MM.1S (cell line): ENCODE measurements at regions not wholly inside any gene's neighbourhood (a gene's known extent, or its start where the extent isn't known, plus 50 kb on each side); places are given as distances from the start of the nearest gene placed in this dataset.

Experiments used
- DNase-seq: peaks from one replicate; pipeline ENCODE4 v3.0.0-alpha.2; 2015
- H2AFZ ChIP-seq: fragments of 300-600 bp; sonication (generic); 2 replicates; pipeline ENCODE4 v1.6.0; 2016; ENCODE audit warnings: antibody characterized with exemption, low read length
- H3F3A ChIP-seq: fragments of 300-600 bp; sonication (generic); 2 replicates; pipeline ENCODE4 v1.6.1; 2016; ENCODE audit warnings: mild to moderate bottlenecking, antibody characterized with exemption, low read length, moderate library complexity, mixed read lengths; ENCODE audit not compliant: insufficient read depth
- H3K27ac ChIP-seq: fragments of 300-600 bp; sonication (generic); 2 replicates; pipeline ENCODE4 v1.5.1; 2016; ENCODE audit warnings: mild to moderate bottlenecking, low read length
- H3K27me3 ChIP-seq: fragments of 300-600 bp; sonication (generic); replicated peaks from 2 replicates; pipeline ENCODE4 v1.6.0; 2016; ENCODE audit warnings: low read length; ENCODE audit not compliant: insufficient read depth
- H3K36me3 ChIP-seq: fragments of 300-600 bp; sonication (generic); replicated peaks from 2 replicates; pipeline ENCODE4 v1.6.1; 2016; ENCODE audit warnings: mild to moderate bottlenecking, low read length, mixed read lengths; ENCODE audit not compliant: insufficient read depth
- H3K4me1 ChIP-seq: fragments of 300-600 bp; sonication (generic); 2 replicates; pipeline ENCODE4 v1.6.1; 2016; ENCODE audit warnings: low read length, mixed read lengths
- H3K4me2 ChIP-seq: fragments of 300-600 bp; sonication (generic); 2 replicates; pipeline ENCODE4 v1.6.0; 2016; ENCODE audit warnings: low read depth, low read length
- H3K4me3 ChIP-seq: fragments of 300-600 bp; sonication (generic); 2 replicates; pipeline ENCODE4 v1.5.1; 2016; ENCODE audit warnings: low read length, mixed read lengths
- H3K79me2 ChIP-seq: fragments of 300-600 bp; sonication (generic); 2 replicates; pipeline ENCODE4 v1.6.1; 2016; ENCODE audit warnings: mixed run types, low read length, mixed read lengths
- H3K9ac ChIP-seq: fragments of 300-600 bp; sonication (generic); 2 replicates; pipeline ENCODE4 v1.6.1; 2016; ENCODE audit warnings: low read length, mixed read lengths
- H3K9me2 ChIP-seq: fragments of 300-600 bp; sonication (generic); replicated peaks from 2 replicates; pipeline ENCODE4 v1.6.1; 2016; ENCODE audit warnings: mild to moderate bottlenecking, low read length, mixed read lengths; ENCODE audit not compliant: insufficient read depth
- H3K9me3 ChIP-seq: fragments of 300-600 bp; sonication (generic); replicated peaks from 2 replicates; pipeline ENCODE4 v1.6.1; 2016; ENCODE audit warnings: mild to moderate bottlenecking, low read length, mixed read lengths; ENCODE audit not compliant: insufficient read depth
- H4K20me1 ChIP-seq: fragments of 300-600 bp; sonication (generic); 2 replicates; pipeline ENCODE4 v1.6.1; 2016; ENCODE audit warnings: mild to moderate bottlenecking, low read length, moderate library complexity, mixed read lengths; ENCODE audit not compliant: insufficient read depth
- EZH2 ChIP-seq: fragments of 300-600 bp; sonication (generic); optimal IDR thresholded peaks from 2 replicates; pipeline ENCODE3; 2017; ENCODE audit warnings: low read depth, mild to moderate bottlenecking, antibody characterized with exemption, low read length, mixed read lengths
- EZH2phosphoT487 ChIP-seq: fragments of 300-600 bp; sonication (generic); IDR thresholded peaks from 2 replicates; pipeline ENCODE4 v1.6.1; 2018; ENCODE audit warnings: antibody characterized with exemption, low read length
- TF ChIP-seq, protein P1 (sequence below): fragments of 300-600 bp; sonication (generic); IDR thresholded peaks from 2 replicates; pipeline ENCODE4 v1.5.1; 2016; ENCODE audit warnings: antibody characterized with exemption, low read length, mixed read lengths

DNA sequence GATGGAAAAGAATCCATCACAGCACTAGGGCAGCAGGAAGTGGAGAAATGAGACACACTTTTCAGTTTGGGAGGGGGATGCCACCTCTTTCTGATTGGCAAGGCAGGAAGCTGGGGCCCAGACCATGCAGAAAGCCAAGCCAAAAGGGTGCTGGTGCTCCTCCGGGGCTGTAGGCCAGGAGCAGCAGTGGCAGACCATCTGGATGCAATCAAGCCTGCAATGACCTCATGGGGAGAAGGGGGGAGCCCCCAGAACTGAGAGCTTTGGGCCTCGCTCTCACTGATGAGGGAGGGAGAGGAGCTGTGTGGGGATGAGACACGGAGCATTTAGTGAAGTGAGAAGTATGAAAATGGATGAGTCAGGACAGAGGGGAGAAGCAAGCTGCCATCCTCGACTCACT is 141.3 kb upstream of the NALF2 start:
- no peak overlapping the region for H3K4me2 ChIP-seq
- no peaks in the 10 kb centered on the region for H3K79me2 ChIP-seq
- DNase-seq = no peak
- TF ChIP-seq EZH2phosphoT487 = no peak
- no peak for TF ChIP-seq EZH2
- TF ChIP-seq, protein P1, sequence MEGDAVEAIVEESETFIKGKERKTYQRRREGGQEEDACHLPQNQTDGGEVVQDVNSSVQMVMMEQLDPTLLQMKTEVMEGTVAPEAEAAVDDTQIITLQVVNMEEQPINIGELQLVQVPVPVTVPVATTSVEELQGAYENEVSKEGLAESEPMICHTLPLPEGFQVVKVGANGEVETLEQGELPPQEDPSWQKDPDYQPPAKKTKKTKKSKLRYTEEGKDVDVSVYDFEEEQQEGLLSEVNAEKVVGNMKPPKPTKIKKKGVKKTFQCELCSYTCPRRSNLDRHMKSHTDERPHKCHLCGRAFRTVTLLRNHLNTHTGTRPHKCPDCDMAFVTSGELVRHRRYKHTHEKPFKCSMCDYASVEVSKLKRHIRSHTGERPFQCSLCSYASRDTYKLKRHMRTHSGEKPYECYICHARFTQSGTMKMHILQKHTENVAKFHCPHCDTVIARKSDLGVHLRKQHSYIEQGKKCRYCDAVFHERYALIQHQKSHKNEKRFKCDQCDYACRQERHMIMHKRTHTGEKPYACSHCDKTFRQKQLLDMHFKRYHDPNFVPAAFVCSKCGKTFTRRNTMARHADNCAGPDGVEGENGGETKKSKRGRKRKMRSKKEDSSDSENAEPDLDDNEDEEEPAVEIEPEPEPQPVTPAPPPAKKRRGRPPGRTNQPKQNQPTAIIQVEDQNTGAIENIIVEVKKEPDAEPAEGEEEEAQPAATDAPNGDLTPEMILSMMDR = no peak
- H3F3A ChIP-seq = no peaks in the 10 kb centered on the region
- no peaks in the 10 kb centered on the region for H4K20me1 ChIP-seq
- H3K9ac ChIP-seq = no peak overlapping the region
- no peak overlapping the region for H2AFZ ChIP-seq
- H3K27ac ChIP-seq = no peak overlapping the region
- no peaks in the 10 kb centered on the region for H3K9me3 ChIP-seq
- H3K4me1 ChIP-seq = no peaks in the 10 kb centered on the region
- no peaks in the 10 kb centered on the region for H3K36me3 ChIP-seq
- H3K4me3 ChIP-seq = no peak overlapping the region
- no peaks in the 10 kb centered on the region for H3K9me2 ChIP-seq
- H3K27me3 ChIP-seq = no peaks in the 10 kb centered on the region

DNA sequence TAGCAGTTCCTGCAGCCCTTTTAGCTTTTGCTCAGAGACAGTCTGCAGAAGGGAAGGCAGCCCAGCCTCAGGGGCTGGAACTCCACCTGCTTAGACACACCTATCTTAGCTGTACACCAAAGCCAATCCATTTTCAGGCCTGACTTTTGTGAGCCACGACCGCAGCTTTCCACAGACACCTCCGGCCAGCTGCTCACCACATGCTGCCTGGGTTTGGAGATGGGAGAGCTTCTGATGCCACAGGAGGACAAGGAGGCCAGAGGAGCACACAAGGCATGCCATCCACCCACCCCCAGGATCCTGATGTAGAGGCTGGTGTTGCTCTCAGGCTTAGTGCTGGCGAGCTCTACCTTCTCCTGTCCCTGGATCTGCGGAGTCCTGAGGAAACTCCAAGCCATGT is 141.8 kb upstream of the NALF2 start:
- Histone ChIP-seq H3K27me3 (no peaks in the 10 kb centered on the region), H3K4me2 (no peak overlapping the region), H3K27ac (no peak overlapping the region), H3K9me3 (no peaks in the 10 kb centered on the region), H3K9ac (no peak overlapping the region), H3F3A (no peaks in the 10 kb centered on the region), H3K9me2 (no peaks in the 10 kb centered on the region), H2AFZ (no peak overlapping the region), H3K4me1 (no peaks in the 10 kb centered on the region), H3K36me3 (no peaks in the 10 kb centered on the region), H3K4me3 (no peak overlapping the region), H4K20me1 (no peaks in the 10 kb centered on the region), H3K79me2 (no peaks in the 10 kb centered on the region)
- TF ChIP-seq EZH2 = no peak
- TF ChIP-seq, protein P1 = no peak
- no peak for TF ChIP-seq EZH2phosphoT487
- DNase-seq = no peak

- Histone ChIP-seq H3K4me2 (no peak overlapping the region), H3K4me1 (no peaks in the 10 kb centered on the region), H3K4me3 (no peak overlapping the region), H3K9me2 (no peaks in the 10 kb centered on the region), H3K27me3 (no peaks in the 10 kb centered on the region), H3K36me3 (no peaks in the 10 kb centered on the region), H2AFZ (no peak overlapping the region), H3K27ac (no peak overlapping the region), H3K9me3 (no peaks in the 10 kb centered on the region), H4K20me1 (no peaks in the 10 kb centered on the region), H3K9ac (no peak overlapping the region), H3K79me2 (no peaks in the 10 kb centered on the region), H3F3A (no peaks in the 10 kb centered on the region)
- TF ChIP-seq, protein P1 = no peak
- TF ChIP-seq EZH2phosphoT487 (no peak), EZH2 (no peak)
- DNase-seq = no peak
Observed at GRCh38 chrX:69361311-69361845, 142.7 kb upstream of the NALF2 start.
